ENCODE measurements at regions not wholly inside any gene's neighbourhood (a gene's known extent, or its start where the extent isn't known, plus 50 kb on each side); places are given as distances from the start of the nearest gene placed in this dataset.

DNA sequence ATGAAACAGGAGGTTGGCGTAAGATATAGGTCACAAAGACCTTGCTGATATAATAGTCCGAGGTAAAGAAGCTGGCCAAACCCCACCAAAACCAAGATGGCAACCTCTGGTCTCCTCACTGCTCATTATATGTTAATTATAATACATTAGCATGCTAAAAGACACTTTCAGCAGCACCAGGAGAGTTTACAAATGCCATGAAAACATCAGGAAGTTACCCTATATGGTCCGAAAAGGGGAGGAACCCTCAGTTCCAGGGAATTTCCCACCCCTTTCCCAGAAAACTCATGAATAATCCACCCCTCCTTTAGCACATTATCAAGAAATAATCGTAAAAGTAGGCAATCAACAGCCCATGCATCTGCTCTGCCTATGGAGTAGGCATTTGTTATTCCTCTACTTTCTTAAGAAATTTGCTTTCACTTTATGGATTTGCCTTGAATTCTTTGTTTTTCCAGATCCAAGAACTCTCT, 923.4 kb downstream of the QKI start:
- no peak overlapping the region for H3K27ac ChIP-seq
- WGBS (ENCODE audit: low lambda C conversion rate, missing lambda C conversion rate), result 91% methylated on average over 4 of the region's 4 CpGs
- no peaks in the 10 kb centered on the region for H3K27me3 ChIP-seq
- H2AFZ ChIP-seq, result no peak overlapping the region
- H4K20me1 ChIP-seq (ENCODE audit: insufficient read depth, poor library complexity, severe bottlenecking), result no peaks in the 10 kb centered on the region
- no peak for DNase-seq (ENCODE audit: low spot score)
- no peaks in the 10 kb centered on the region for H3K9me2 ChIP-seq (replicated peaks; ENCODE audit: insufficient read depth)
- no peaks in the 10 kb centered on the region for H3K9me3 ChIP-seq (ENCODE audit: low read depth)
- no peak overlapping the region for H3K4me2 ChIP-seq
- no peaks in the 10 kb centered on the region for H3K79me2 ChIP-seq
- H3K36me3 ChIP-seq (replicated peaks; ENCODE audit: insufficient read depth, low read depth), result no peaks in the 10 kb centered on the region
- TF ChIP-seq EZH2phosphoT487 (IDR thresholded peaks at IDR 0.05; ENCODE audit: low read depth, severe bottlenecking, unreplicated experiment) (no peak), EZH2 (IDR thresholded peaks at IDR 0.05; ENCODE audit: borderline replicate concordance) (no peak)
- TF ChIP-seq, protein P1, sequence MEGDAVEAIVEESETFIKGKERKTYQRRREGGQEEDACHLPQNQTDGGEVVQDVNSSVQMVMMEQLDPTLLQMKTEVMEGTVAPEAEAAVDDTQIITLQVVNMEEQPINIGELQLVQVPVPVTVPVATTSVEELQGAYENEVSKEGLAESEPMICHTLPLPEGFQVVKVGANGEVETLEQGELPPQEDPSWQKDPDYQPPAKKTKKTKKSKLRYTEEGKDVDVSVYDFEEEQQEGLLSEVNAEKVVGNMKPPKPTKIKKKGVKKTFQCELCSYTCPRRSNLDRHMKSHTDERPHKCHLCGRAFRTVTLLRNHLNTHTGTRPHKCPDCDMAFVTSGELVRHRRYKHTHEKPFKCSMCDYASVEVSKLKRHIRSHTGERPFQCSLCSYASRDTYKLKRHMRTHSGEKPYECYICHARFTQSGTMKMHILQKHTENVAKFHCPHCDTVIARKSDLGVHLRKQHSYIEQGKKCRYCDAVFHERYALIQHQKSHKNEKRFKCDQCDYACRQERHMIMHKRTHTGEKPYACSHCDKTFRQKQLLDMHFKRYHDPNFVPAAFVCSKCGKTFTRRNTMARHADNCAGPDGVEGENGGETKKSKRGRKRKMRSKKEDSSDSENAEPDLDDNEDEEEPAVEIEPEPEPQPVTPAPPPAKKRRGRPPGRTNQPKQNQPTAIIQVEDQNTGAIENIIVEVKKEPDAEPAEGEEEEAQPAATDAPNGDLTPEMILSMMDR (IDR thresholded peaks at IDR 0.05; ENCODE audit: poor library complexity), result no peak
- no peaks in the 10 kb centered on the region for H3K4me1 ChIP-seq (ENCODE audit: insufficient read depth)
- no peak overlapping the region for H3K4me3 ChIP-seq

DNA sequence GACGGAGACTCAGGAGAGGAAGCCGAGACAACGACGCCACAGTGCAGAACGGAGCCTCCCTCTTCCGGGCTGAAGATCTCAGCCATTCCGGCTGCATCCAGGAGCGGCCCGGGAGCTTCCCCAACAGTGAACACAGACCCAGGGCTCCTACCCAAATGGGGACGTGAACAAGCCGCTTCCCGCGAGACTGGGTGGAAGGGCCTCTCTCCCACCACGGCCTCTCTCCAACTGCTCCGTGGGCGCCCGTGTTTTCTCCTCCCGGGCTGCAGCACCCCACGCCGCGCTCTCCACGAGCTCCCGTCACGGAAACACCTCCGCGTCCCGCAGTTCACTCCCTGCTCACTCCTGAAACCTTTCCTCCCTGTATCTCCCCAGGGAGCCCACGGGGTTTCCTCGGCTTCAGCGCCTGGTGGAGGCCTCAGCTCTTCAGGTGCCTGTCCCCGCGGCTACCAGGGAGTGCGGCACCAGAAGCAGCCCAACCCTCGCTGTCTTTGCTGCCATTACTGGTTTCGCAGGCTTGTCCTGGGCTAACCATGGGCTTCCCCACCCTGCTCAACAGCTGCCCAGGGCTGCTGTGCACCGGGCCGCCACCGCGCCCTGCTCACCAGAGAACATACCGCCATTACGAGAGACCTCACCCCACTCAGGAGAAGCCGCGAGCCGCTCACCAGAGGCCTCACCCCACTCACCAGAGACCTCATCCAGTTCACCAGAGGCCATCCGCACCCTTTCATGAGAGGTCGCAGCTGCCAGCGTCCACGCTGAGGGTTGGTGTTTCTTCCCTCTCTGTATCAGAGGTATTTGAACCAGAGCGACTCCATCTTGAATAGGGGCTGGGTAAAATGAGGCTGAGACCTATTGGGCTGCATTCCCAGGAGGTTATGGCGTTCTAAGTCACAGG, 922.8 kb downstream of the QKI start:
- TF ChIP-seq EZH2 (IDR thresholded peaks at IDR 0.05; ENCODE audit: borderline replicate concordance), result no peak
- TF ChIP-seq, protein P1 (IDR thresholded peaks at IDR 0.05; ENCODE audit: poor library complexity), result no peak
- no peak for TF ChIP-seq EZH2phosphoT487 (IDR thresholded peaks at IDR 0.05; ENCODE audit: low read depth, severe bottlenecking, unreplicated experiment)
- Histone ChIP-seq H2AFZ (no peak overlapping the region), H3K9me3 (ENCODE audit: low read depth) (no peaks in the 10 kb centered on the region), H3K4me2 (no peak overlapping the region), H4K20me1 (ENCODE audit: insufficient read depth, poor library complexity, severe bottlenecking) (no peaks in the 10 kb centered on the region), H3K79me2 (no peaks in the 10 kb centered on the region), H3K4me3 (no peak overlapping the region), H3K4me1 (ENCODE audit: insufficient read depth) (no peaks in the 10 kb centered on the region), H3K27ac (no peak overlapping the region), H3K36me3 (replicated peaks; ENCODE audit: insufficient read depth, low read depth) (no peaks in the 10 kb centered on the region), H3K9me2 (replicated peaks; ENCODE audit: insufficient read depth) (no peaks in the 10 kb centered on the region), H3K27me3 (no peaks in the 10 kb centered on the region)
- no peak for DNase-seq (ENCODE audit: low spot score)
- 95% methylated on average over 48 of the region's 50 CpGs for WGBS (ENCODE audit: low lambda C conversion rate, missing lambda C conversion rate)

DNA sequence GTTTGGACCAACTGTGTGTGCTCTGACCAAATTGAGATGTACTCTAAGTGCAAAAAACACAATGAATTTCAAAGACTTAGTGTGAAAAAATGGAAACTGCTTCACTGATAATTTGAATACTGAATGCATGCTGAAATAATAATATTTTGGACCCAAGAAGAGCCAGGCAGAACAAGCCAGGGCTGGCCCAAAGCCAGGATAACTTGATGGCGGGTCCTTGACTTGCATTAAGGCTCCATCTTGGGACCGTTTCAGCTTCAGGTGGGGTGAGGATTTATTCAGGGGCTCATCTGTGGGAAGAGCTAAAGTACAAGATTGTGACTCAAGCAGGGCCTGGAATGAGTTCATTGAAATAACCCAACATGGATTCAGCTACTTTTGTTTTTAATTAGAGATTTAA, 921.9 kb downstream of the QKI start:
- H3K9me3 ChIP-seq (ENCODE audit: low read depth), result no peaks in the 10 kb centered on the region
- H3K36me3 ChIP-seq (replicated peaks; ENCODE audit: insufficient read depth, low read depth), result no peaks in the 10 kb centered on the region
- no peaks in the 10 kb centered on the region for H3K79me2 ChIP-seq
- no peak overlapping the region for H3K4me3 ChIP-seq
- H3K9me2 ChIP-seq (replicated peaks; ENCODE audit: insufficient read depth), result no peaks in the 10 kb centered on the region
- DNase-seq (ENCODE audit: low spot score), result no peak
- TF ChIP-seq, protein P1 (IDR thresholded peaks at IDR 0.05; ENCODE audit: poor library complexity), result no peak
- no peak for TF ChIP-seq EZH2phosphoT487 (IDR thresholded peaks at IDR 0.05; ENCODE audit: low read depth, severe bottlenecking, unreplicated experiment)
- TF ChIP-seq EZH2 (IDR thresholded peaks at IDR 0.05; ENCODE audit: borderline replicate concordance), result no peak
- H2AFZ ChIP-seq, result no peak overlapping the region
- H3K27me3 ChIP-seq, result no peaks in the 10 kb centered on the region
- no peak overlapping the region for H3K27ac ChIP-seq
- no peaks in the 10 kb centered on the region for H4K20me1 ChIP-seq (ENCODE audit: insufficient read depth, poor library complexity, severe bottlenecking)
- WGBS (ENCODE audit: low lambda C conversion rate, missing lambda C conversion rate), result 87% methylated on average over 2 of the region's 2 CpGs
- no peak overlapping the region for H3K4me2 ChIP-seq
- H3K4me1 ChIP-seq (ENCODE audit: insufficient read depth), result no peaks in the 10 kb centered on the region
